GM21529 (cell line): ENCODE measurements at regions not wholly inside any gene's neighbourhood (a gene's known extent, or its start where the extent isn't known, plus 50 kb on each side); places are given as distances from the start of the nearest gene placed in this dataset.

Source experiments
- ATAC-seq: cut with Tn5 transposase; IDR thresholded peaks from one replicate; pipeline ENCODE4 v1.9.1; 2021; ENCODE audit not compliant: unreplicated experiment

DNA sequence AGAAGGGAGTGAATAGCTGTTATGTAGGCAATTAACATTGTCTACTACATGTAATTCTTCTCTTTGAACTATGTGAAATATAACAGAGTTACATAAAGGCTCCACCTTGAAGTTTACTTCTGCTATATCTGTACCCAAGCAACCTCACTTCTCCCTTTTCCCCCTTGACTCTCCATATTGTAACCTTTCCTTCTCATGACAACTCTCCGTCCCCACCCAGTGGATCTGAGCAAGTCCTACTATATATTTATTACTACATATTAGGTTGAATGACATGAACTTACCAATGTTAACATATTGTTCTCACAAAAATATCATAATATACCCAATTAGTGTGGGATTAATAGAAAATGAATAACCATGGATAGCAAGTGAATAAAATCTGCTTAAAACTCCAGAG is 93.2 kb upstream of the ATP8A1 start:
- peak; percentile 73 for ATAC-seq

- ATAC-seq: no peak
These were observed 91.1 kb upstream of the ATP8A1 start for GRCh38 chr4:42747971-42748370.

- ATAC-seq: no peak
These were observed 79.8 kb upstream of the ATP8A1 start for GRCh38 chr4:42736527-42737195.

GRCh38 chr4:42733380-42733779 is 76.5 kb upstream of the ATP8A1 start:
- no peak for ATAC-seq

- ATAC-seq: no peak
These were observed 75.9 kb upstream of the ATP8A1 start for GRCh38 chr4:42732776-42733175.

GRCh38 chr4:42729505-42730237 is 72.8 kb upstream of the ATP8A1 start:
- no peak for ATAC-seq

GRCh38 chr4:42724451-42724850 is 67.5 kb upstream of the ATP8A1 start:
- no peak for ATAC-seq

DNA sequence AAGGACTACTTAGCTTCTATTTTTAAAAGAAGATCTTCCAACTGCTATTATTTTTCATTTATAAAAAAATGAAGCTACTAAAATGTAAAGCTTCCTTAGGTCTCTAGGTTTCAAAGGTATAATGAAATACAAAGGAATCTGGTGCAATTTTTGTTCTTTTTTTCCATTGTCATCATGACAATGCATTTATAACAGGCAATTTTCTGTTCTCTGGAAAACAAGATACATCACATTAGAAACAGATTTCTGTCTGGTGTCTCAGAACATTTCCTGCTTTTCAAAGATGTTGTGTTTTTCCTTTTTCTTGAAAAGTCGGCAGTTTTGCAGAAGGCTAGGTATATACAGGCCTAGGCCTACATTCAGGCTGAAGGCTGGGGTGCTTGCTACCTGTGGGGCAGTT is 63.6 kb upstream of the ATP8A1 start:
- ATAC-seq: no peak

DNA sequence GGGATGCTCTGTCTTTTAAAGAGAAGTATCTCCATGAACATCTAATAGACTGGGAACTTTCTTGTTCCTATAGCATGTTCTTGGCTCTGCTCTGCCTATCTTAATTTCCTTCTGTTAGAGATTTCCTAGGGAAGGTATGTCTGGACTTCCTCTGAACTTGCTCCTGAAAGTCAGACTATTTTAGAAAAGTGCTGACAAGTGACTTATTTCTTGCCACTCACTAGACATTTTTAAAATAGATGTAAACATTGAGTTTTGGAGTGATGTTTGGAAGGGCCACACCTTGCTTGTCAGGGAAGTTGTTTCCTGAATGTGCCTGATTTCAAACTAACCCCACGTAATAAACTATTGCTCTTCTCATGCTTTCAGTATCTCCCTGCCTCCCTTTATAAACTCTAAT is 62.4 kb upstream of the ATP8A1 start:
- ATAC-seq: no peak

DNA sequence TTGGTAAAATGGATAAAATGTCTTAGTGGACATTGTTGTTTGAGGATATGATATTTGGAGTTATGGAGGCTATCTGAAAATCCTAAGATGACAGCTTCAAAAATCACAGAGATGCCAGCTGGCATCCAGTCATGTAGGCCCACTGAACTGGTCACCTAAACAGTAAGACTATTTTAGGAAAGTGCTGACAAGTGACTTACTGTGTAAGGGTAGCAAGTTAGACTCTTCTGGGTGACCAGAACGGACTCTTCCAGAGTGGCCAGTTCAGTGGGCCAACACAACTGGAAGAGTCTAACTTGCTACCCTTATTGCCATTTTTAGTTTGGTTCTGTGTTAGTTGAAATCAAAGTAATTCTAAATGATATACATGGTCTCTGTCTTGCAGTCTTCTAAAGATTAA is 61.4 kb upstream of the ATP8A1 start:
- ATAC-seq: no peak

- no peak for ATAC-seq
These were observed 60.1 kb upstream of the ATP8A1 start for GRCh38 chr4:42716996-42717395.

GRCh38 chr4:42715807-42716482 is 59.0 kb upstream of the ATP8A1 start:
- ATAC-seq: no peak

DNA sequence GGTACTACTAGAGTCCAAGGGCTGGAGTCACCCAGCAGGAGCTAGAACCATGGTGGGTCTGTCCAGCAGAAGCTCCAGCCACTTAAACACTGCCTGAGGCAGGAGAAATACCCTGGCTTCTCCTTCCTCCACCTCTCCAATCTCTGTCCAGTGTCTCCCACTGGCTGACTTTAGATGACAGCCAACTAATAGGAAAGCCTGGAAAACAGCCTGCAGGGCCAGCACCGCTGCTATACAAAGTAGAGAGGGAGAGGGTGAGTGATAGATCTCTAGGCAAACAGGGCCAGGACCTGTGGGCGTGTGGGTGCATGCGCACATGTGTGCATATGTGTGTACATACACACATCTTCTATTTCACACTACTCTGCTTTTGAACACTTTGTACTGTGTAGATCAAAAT is 56.5 kb upstream of the ATP8A1 start:
- ATAC-seq: no peak

- ATAC-seq: no peak
These were observed 55.9 kb upstream of the ATP8A1 start for GRCh38 chr4:42712854-42713253.

DNA sequence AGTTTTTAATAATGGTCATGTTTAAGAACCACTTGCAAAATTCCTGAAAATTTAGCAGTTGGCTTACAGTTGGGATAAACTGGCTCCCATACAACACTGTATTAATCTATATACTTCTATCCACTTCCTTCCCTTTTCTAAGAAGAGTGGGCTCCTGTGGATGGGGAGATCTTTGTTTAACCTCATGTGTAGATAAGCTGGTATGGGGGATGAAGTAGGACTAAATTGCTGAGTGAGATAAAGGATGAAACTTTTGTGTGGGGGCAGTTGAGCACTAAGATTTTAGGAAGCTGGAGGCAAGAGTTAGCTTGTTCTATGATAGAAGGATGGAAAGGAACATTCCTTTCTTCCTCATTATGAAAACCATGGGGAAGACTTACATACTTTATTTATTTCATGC is 54.6 kb upstream of the ATP8A1 start:
- ATAC-seq: no peak

- ATAC-seq: no peak
These were observed 53.9 kb upstream of the ATP8A1 start for GRCh38 chr4:42710761-42711160.

GRCh38 chr4:42710329-42710728 is 53.4 kb upstream of the ATP8A1 start:
- no peak for ATAC-seq

- no peak for ATAC-seq
These were observed 52.6 kb upstream of the ATP8A1 start for GRCh38 chr4:42709392-42710065.

GRCh38 chr4:42708625-42709024 is 51.7 kb upstream of the ATP8A1 start:
- no peak for ATAC-seq
